NB4 (cell line): ENCODE measurements at regions not wholly inside any gene's neighbourhood (a gene's known extent, or its start where the extent isn't known, plus 50 kb on each side); places are given as distances from the start of the nearest gene placed in this dataset.
A peak's percentile ranks its signal among the peaks of the same experiment; 100 is the strongest.

Experiments used
- CTCF ChIP-seq: IDR thresholded peaks from one replicate; pipeline ENCODE4 v1.5.1; 2012; ENCODE audit warnings: low read depth, low read length
- MAX ChIP-seq: IDR thresholded peaks from 2 replicates; pipeline ENCODE4 v1.6.1; 2011; ENCODE audit warnings: low read depth, low read length
- POLR2A ChIP-seq: IDR thresholded peaks from 2 replicates; pipeline ENCODE4 v1.6.1; 2011; ENCODE audit warnings: mild to moderate bottlenecking; ENCODE audit not compliant: insufficient read length; ENCODE audit errors: extremely low read depth

GRCh38 chr3:15989419-15989818 lies 185.1 kb upstream of the GALNT15 start:
- peak; percentile 4 for TF ChIP-seq CTCF
- TF ChIP-seq POLR2A = no peak
- TF ChIP-seq MAX = no peak
